HCT116 (cell line): ENCODE measurements at regions not wholly inside any gene's neighbourhood (a gene's known extent, or its start where the extent isn't known, plus 50 kb on each side); places are given as distances from the start of the nearest gene placed in this dataset.

Experiments used
- ATAC-seq: fragments of 200-7000 bp; cut with Tn5 transposase; 2 replicates; pipeline ENCODE4 v1.9.1; 2020; ENCODE audit warnings: mild to moderate bottlenecking, moderate library complexity
- BruUV-seq: library from RNA; stranded (reverse); fragments of 400-500 nt; replicated peaks from 2 replicates; lab custom pipeline; 2021; lab: Mats Ljungman, UMichigan
- CTCF ChIA-PET: fragments of 300-600 bp; sonication (Branson Sonifier 250); formaldehyde crosslinking; loops from one replicate; lab custom pipeline; 2021; ENCODE audit warnings: antibody characterized with exemption; lab: Charles Lee
- POLR2A ChIA-PET: fragments of 300-600, 350-600 bp; sonication (Branson Sonifier 250); formaldehyde crosslinking; loops from one replicate; lab custom pipeline; 2021; ENCODE audit warnings: antibody characterized with exemption; lab: Charles Lee
- RAD21 ChIA-PET, 2 experiments: fragments of 300-600 bp; sonication (Branson Sonifier 250); formaldehyde crosslinking; loops; one replicate each; lab custom pipeline; 2023; ENCODE audit warnings: low total read pairs in 2 of 2; ENCODE audit not compliant: uncharacterized antibody in 2 of 2, unreplicated experiment in 2 of 2, low non-redundant PET in 1 of 2; lab: Charles Lee
- DNase-seq: peaks from one replicate; pipeline ENCODE4 v3.0.0-alpha.2; 2010; ENCODE audit warnings: low read depth, low spot score
- H2AFZ ChIP-seq: fragments of 200-600 bp; shearing (Covaris generic), sonication (generic); 2 replicates; pipeline ENCODE4 v1.6.1; 2017; ENCODE audit warnings: low read depth, mixed run types, mixed read lengths, antibody characterized with exemption, low read length; ENCODE audit not compliant: poor library complexity, severe bottlenecking
- H3K27ac ChIP-seq: 2 replicates; pipeline ENCODE4 v1.5.1; 2012; ENCODE audit warnings: low read depth, low read length
- H3K27me3 ChIP-seq: fragments of 200-600 bp; sonication (generic); 2 replicates; pipeline ENCODE4 v1.6.1; 2016; ENCODE audit warnings: mixed run types, low read length, mixed read lengths; ENCODE audit not compliant: insufficient read depth
- H3K36me3 ChIP-seq, 2 experiments: fragments of 200-500 bp in 1 of 2; fragments of 200-600 bp in 1 of 2; sonication (Bioruptor generic) in 1 of 2; sonication (generic) in 1 of 2; 2 replicates each; pipeline versions ENCODE4 v1.5.1 to v1.6.1; 2014 to 2016; ENCODE audit warnings: low read length in 2 of 2, inconsistent platforms in 1 of 2, mixed read lengths in 1 of 2, mixed run types in 1 of 2; ENCODE audit not compliant: insufficient read depth in 2 of 2, control insufficient read depth in 1 of 2
- H3K4me1 ChIP-seq, 2 experiments: fragments of 200-600 bp in 1 of 2; sonication (generic) in 1 of 2; 2 replicates each; pipeline versions ENCODE4 v1.5.1 to v1.6.1; 2012 to 2017; ENCODE audit warnings: low read length in 2 of 2, inconsistent platforms in 1 of 2, mild to moderate bottlenecking in 1 of 2, mixed read lengths in 1 of 2, mixed run types in 1 of 2, moderate library complexity in 1 of 2; ENCODE audit not compliant: insufficient read depth in 2 of 2, control insufficient read depth in 1 of 2
- H3K4me2 ChIP-seq: fragments of 200-600 bp; sonication (generic); 2 replicates; pipeline ENCODE4 v1.6.1; 2017; ENCODE audit warnings: mixed run types, low read length, mixed read lengths
- H3K4me3 ChIP-seq, 2 experiments: fragments of 200-600 bp in 1 of 2; sonication (generic) in 1 of 2; replicated peaks in 1 of 2; 2 replicates each; pipeline ENCODE4 v1.5.1; 2011 to 2016; ENCODE audit warnings: low read length in 2 of 2, control low read depth in 1 of 2, low read depth in 1 of 2, mild to moderate bottlenecking in 1 of 2, mixed read lengths in 1 of 2, mixed run types in 1 of 2
- H3K79me2 ChIP-seq: fragments of 200-600 bp; sonication (generic); 2 replicates; pipeline ENCODE4 v1.6.1; 2017; ENCODE audit warnings: mild to moderate bottlenecking, mixed run types, low read length, moderate library complexity, mixed read lengths; ENCODE audit not compliant: insufficient read depth
- H3K9ac ChIP-seq: fragments of 200-600 bp; sonication (generic); 2 replicates; pipeline ENCODE4 v1.6.1; 2016; ENCODE audit warnings: low read length, mixed read lengths
- H3K9me2 ChIP-seq: fragments of 200-600 bp; sonication (generic), shearing (Covaris generic); 2 replicates; pipeline ENCODE4 v1.6.1; 2017; ENCODE audit warnings: mixed run types, mild to moderate bottlenecking, moderate library complexity; ENCODE audit not compliant: insufficient read depth
- H3K9me3 ChIP-seq, 2 experiments: fragments of 200-500 bp in 1 of 2; fragments of 200-600 bp in 1 of 2; sonication (Bioruptor generic) in 1 of 2; sonication (generic) in 1 of 2; 2 replicates each; pipeline ENCODE4 v1.6.1; 2014 to 2017; ENCODE audit warnings: low read length in 2 of 2, mixed read lengths in 2 of 2, inconsistent platforms in 1 of 2, low read depth in 1 of 2, mild to moderate bottlenecking in 1 of 2, mixed run types in 1 of 2, moderate library complexity in 1 of 2; ENCODE audit not compliant: control insufficient read depth in 1 of 2, insufficient read depth in 1 of 2
- H4K20me1 ChIP-seq: fragments of 200-600 bp; sonication (generic), shearing (Covaris generic); 2 replicates; pipeline ENCODE4 v1.6.1; 2017; ENCODE audit warnings: mixed run types, mild to moderate bottlenecking, moderate library complexity; ENCODE audit not compliant: insufficient read depth
- CBX3 ChIP-seq: IDR thresholded peaks from 2 replicates; pipeline ENCODE4 v1.6.1; 2012; ENCODE audit warnings: low read depth
- CEBPB ChIP-seq: IDR thresholded peaks from 2 replicates; pipeline ENCODE4 v1.6.1; 2012; ENCODE audit warnings: low read depth
- EZH2 ChIP-seq: fragments of 200-600 bp; sonication (generic); IDR thresholded peaks from 2 replicates; pipeline ENCODE4 v1.6.1; 2017; ENCODE audit warnings: antibody characterized with exemption, mixed run types
- JUND ChIP-seq: IDR thresholded peaks from 2 replicates; pipeline ENCODE4 v1.6.1; 2012
- POLR2AphosphoS5 ChIP-seq: IDR thresholded peaks from 2 replicates; pipeline ENCODE4 v1.6.1; 2011; ENCODE audit warnings: mild to moderate bottlenecking, low read depth, low read length, moderate library complexity
- RAD21 ChIP-seq: IDR thresholded peaks from 2 replicates; pipeline ENCODE4 v1.6.1; 2012; ENCODE audit warnings: low read depth, mild to moderate bottlenecking
- SRF ChIP-seq: IDR thresholded peaks from 2 replicates; pipeline ENCODE4 v1.6.1; 2012; ENCODE audit warnings: low read depth
- TCF7L2 ChIP-seq: IDR thresholded peaks from 2 replicates; pipeline ENCODE4 v1.7.0; 2011; ENCODE audit warnings: borderline replicate concordance, inconsistent platforms; ENCODE audit not compliant: insufficient read depth, insufficient read length; ENCODE audit errors: extremely low read depth
- YY1 ChIP-seq: IDR thresholded peaks from 2 replicates; pipeline ENCODE4 v1.6.1; 2011; ENCODE audit warnings: low read length, low read depth, moderate library complexity, mild to moderate bottlenecking; ENCODE audit not compliant: insufficient replicate concordance; ENCODE audit errors: extremely low read depth
- ZFX ChIP-seq: fragments of 450-650 bp; IDR thresholded peaks from 2 replicates; pipeline ENCODE4 v1.6.1; 2017
- intact Hi-C: fragments of 100-400 bp; cut with micrococcal nuclease; formaldehyde crosslinking; loops from 2 replicates; pipeline ENCODE4 v1.10.0; 2022
- TF ChIP-seq, protein P1 (sequence below): IDR thresholded peaks from 2 replicates; pipeline ENCODE4 v1.6.1; 2012; ENCODE audit warnings: low read depth
- TF ChIP-seq, protein P2 (sequence below): IDR thresholded peaks from 2 replicates; pipeline ENCODE4 v1.6.1; 2012

DNA sequence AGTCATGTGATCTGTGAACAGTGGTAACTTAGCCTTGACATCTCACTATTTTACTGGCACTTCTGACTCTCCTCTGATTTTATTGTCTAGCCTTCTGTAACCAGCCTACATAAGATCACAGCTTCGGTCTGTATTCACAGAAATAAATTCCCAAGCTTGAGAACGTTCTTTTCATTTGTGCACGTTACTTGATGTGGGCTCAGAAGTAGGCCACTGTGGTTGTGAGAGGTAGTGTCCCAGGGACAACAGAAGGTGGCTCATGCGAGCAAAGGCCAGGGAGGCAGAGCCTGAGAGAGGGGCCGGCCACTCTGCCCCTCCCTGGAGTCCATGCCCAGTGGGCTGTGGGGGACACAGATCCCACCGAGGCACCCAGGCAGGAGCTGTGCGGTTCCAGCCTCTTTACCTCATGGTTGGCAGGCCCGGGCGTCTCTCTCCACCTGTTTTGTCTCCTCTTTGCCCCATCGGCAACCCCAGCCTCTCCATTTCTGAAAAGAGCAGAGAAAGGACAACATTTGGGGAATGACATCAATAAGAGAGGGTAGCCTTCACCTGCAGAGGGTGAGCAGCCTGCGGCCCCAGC is 207.5 kb upstream of the CST7 start (continued):
- TF ChIP-seq, protein P1, sequence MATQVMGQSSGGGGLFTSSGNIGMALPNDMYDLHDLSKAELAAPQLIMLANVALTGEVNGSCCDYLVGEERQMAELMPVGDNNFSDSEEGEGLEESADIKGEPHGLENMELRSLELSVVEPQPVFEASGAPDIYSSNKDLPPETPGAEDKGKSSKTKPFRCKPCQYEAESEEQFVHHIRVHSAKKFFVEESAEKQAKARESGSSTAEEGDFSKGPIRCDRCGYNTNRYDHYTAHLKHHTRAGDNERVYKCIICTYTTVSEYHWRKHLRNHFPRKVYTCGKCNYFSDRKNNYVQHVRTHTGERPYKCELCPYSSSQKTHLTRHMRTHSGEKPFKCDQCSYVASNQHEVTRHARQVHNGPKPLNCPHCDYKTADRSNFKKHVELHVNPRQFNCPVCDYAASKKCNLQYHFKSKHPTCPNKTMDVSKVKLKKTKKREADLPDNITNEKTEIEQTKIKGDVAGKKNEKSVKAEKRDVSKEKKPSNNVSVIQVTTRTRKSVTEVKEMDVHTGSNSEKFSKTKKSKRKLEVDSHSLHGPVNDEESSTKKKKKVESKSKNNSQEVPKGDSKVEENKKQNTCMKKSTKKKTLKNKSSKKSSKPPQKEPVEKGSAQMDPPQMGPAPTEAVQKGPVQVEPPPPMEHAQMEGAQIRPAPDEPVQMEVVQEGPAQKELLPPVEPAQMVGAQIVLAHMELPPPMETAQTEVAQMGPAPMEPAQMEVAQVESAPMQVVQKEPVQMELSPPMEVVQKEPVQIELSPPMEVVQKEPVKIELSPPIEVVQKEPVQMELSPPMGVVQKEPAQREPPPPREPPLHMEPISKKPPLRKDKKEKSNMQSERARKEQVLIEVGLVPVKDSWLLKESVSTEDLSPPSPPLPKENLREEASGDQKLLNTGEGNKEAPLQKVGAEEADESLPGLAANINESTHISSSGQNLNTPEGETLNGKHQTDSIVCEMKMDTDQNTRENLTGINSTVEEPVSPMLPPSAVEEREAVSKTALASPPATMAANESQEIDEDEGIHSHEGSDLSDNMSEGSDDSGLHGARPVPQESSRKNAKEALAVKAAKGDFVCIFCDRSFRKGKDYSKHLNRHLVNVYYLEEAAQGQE, result no peak
- TF ChIP-seq RAD21 (no peak), ZFX (no peak)

DNA sequence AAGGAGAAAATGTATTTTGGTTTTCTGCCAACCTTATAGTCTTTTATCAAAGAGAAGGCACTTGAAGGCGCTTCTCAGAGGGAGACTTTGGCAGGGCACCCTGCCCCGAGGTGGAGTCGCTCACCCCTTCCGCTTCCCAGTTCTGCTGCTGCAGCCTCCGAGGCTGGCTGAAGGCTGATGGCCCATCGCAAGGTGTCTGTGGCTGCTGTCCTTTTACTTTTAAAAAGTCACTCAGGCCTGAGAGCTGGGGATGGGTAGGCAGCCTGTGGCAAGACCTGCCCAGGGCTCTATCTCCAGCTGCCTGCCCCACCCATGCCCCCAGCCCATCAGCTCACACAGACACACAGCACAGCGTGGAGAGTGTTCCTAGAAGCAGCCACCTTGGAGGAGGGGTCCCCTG is 206.6 kb upstream of the CST7 start:
- Histone ChIP-seq H3K27ac (no peak overlapping the region), H3K4me3 (no peak overlapping the region), H3K79me2 (no peaks in the 10 kb centered on the region), H2AFZ (no peak overlapping the region), H3K9me3 (no peaks in the 10 kb centered on the region), H3K27me3 (no peaks in the 10 kb centered on the region), H3K36me3 (no peaks in the 10 kb centered on the region), H3K4me2 (no peak overlapping the region), H3K4me1 (peaks cover 11 to 12% of the 10 kb centered on the region in 2 experiments; a peak in 3 of 4 replicates), H4K20me1 (no peaks in the 10 kb centered on the region), H3K9ac (no peak overlapping the region), H3K9me2 (no peaks in the 10 kb centered on the region)
- intact Hi-C loops, result no loop called here
- ATAC-seq (no peak), DNase-seq (no peak)
- no peak for TF ChIP-seq CEBPB
- no peak for TF ChIP-seq RAD21
- TF ChIP-seq TCF7L2, result no peak
- no peak for TF ChIP-seq CBX3
- no peak for TF ChIP-seq SRF
- TF ChIP-seq, protein P2, sequence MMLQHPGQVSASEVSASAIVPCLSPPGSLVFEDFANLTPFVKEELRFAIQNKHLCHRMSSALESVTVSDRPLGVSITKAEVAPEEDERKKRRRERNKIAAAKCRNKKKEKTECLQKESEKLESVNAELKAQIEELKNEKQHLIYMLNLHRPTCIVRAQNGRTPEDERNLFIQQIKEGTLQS, result no peak
- no peak for TF ChIP-seq JUND
- no peak for TF ChIP-seq EZH2
- no peak for TF ChIP-seq POLR2AphosphoS5
- TF ChIP-seq YY1, result no peak
- ChIA-PET RAD21 (no interaction called here), CTCF (no interaction called here), POLR2A (no interaction called here)
- no TSS peak for BruUV-seq
